Lower lobe of right lung (tissue), 2 donors: ENCODE measurements at regions not wholly inside any gene's neighbourhood (a gene's known extent, or its start where the extent isn't known, plus 50 kb on each side); places are given as distances from the start of the nearest gene placed in this dataset.

Source experiments
- ATAC-seq, 2 donors: fragments of 200-7000 bp; cut with Tn5 transposase; one replicate each; pipeline ENCODE4 v1.9.1; 2020 to 2022; ENCODE audit warnings: mild to moderate bottlenecking in 2 of 2, moderate library complexity in 2 of 2
- DNase-seq: peaks from one replicate; pipeline ENCODE4 v3.0.0-alpha.2; 2020
- H3K27ac ChIP-seq: fragments of 200-600 bp; one replicate; pipeline ENCODE4 v1.8.0; 2022
- H3K27me3 ChIP-seq: fragments of 200-600 bp; one replicate; pipeline ENCODE4 v1.8.0; 2022; ENCODE audit warnings: low read depth
- H3K36me3 ChIP-seq: fragments of 200-600 bp; one replicate; pipeline ENCODE4 v1.8.0; 2022; ENCODE audit warnings: mild to moderate bottlenecking
- H3K4me1 ChIP-seq: fragments of 200-600 bp; one replicate; pipeline ENCODE4 v1.8.0; 2022
- H3K4me3 ChIP-seq: fragments of 200-600 bp; one replicate; pipeline ENCODE4 v1.8.0; 2022; ENCODE audit warnings: mild to moderate bottlenecking
- H3K9me3 ChIP-seq: fragments of 200-600 bp; one replicate; pipeline ENCODE4 v1.8.0; 2022
- intact Hi-C: fragments of 100-400 bp; cut with DNase I; formaldehyde crosslinking; loops from one replicate; pipeline ENCODE4 v1.11.0; 2022
- TF ChIP-seq, protein P1 (sequence below): fragments of 200-600 bp; IDR thresholded peaks from one replicate; pipeline ENCODE4 v1.8.0; 2022; ENCODE audit warnings: antibody characterized with exemption, mild to moderate bottlenecking
- donor health status: DM: no; HTN: yes; CAD: no; lungs with severe emphysema.

DNA sequence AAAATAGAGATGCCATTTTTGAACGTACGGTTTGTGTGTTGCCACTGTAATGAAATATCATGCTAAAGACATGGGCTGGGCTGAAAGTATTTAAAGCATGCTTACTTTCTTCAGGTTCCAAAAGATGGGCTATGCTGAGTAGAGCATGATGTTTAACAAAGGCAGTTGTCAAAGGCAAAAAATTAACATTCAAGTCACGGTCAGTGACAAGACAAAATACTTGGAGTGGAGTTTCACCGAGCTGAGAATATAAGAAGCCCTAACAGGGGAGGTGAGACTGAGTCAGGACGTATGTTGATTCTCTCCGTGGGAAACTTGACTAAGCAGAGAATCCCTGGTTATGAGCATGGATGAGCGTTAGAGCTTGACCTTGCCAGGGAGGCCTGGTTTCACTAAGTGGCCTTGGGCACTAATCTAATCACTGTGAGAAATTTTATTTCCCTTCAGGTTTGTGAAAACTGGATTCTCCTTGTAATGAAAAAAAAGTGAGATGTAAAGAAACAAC is 218.2 kb upstream of the ADAMTS9 start:
- no peaks in the 10 kb centered on the region for H3K27me3 ChIP-seq
- no peak overlapping the region for H3K27ac ChIP-seq
- no peak for DNase-seq
- intact Hi-C loops: no loop called here
- ATAC-seq: no peak
- TF ChIP-seq, protein P1, sequence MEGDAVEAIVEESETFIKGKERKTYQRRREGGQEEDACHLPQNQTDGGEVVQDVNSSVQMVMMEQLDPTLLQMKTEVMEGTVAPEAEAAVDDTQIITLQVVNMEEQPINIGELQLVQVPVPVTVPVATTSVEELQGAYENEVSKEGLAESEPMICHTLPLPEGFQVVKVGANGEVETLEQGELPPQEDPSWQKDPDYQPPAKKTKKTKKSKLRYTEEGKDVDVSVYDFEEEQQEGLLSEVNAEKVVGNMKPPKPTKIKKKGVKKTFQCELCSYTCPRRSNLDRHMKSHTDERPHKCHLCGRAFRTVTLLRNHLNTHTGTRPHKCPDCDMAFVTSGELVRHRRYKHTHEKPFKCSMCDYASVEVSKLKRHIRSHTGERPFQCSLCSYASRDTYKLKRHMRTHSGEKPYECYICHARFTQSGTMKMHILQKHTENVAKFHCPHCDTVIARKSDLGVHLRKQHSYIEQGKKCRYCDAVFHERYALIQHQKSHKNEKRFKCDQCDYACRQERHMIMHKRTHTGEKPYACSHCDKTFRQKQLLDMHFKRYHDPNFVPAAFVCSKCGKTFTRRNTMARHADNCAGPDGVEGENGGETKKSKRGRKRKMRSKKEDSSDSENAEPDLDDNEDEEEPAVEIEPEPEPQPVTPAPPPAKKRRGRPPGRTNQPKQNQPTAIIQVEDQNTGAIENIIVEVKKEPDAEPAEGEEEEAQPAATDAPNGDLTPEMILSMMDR: no peak
- no peaks in the 10 kb centered on the region for H3K36me3 ChIP-seq
- H3K9me3 ChIP-seq: no peaks in the 10 kb centered on the region
- no peak overlapping the region for H3K4me3 ChIP-seq
- no peaks in the 10 kb centered on the region for H3K4me1 ChIP-seq

DNA sequence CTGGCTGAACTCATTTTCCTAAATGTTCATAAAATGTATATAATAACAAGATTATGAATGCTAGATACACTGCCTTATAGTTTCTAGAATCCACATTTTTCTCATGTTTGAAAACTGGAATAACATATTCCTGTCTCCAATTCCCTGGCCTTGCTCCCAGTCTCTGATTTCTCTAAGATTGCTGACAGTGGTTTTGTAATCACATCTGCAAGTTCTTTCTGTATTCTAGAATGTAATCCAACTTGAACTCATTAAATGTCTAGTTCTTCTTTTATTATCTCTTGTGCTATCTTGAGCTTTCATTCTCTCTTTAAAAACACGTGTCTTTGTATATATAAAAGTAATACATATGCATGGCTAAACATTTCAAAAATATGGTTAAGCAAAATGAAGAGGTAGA is 215.2 kb upstream of the ADAMTS9 start:
- TF ChIP-seq, protein P1: no peak
- no peak for DNase-seq

DNA sequence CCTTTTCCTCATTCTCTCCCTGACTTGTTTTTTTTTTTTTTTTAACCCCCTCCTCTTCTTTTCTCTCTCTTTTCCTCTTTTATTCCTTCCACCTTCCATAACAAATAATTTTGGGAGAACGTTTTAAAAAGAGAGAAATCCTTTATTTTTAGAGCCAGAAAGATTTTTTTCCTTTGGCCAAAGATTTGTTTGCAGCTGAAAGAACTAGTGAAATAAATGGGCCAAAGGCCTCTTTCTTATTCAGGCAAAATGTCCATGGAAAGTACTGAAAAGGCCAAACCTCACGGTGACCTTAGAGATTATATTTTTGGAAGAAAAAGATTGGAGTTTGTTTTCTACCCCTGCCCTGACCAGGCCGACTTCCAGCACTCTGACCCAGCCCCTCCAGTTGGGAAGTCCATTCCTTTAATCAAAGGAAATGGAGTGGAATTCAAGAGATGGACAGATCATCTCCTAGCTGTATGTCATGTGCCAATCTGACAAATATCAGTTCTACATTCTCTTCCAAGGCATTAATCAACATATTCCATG is 214.3 kb upstream of the ADAMTS9 start:
- Histone ChIP-seq H3K36me3 (no peaks in the 10 kb centered on the region), H3K4me3 (no peak overlapping the region), H3K27ac (no peak overlapping the region), H3K9me3 (no peaks in the 10 kb centered on the region), H3K27me3 (no peaks in the 10 kb centered on the region), H3K4me1 (no peaks in the 10 kb centered on the region)
- no peak for ATAC-seq
- TF ChIP-seq, protein P1: no peak
- no peak for DNase-seq
- intact Hi-C loops: no loop called here

More for the DNA sequence above, 215.2 kb upstream of the ADAMTS9 start:
- Histone ChIP-seq H3K4me1 (no peaks in the 10 kb centered on the region), H3K27ac (no peak overlapping the region), H3K4me3 (no peak overlapping the region), H3K27me3 (no peaks in the 10 kb centered on the region), H3K36me3 (no peaks in the 10 kb centered on the region), H3K9me3 (no peaks in the 10 kb centered on the region)
- intact Hi-C loops: no loop called here
- no peak for ATAC-seq

DNA sequence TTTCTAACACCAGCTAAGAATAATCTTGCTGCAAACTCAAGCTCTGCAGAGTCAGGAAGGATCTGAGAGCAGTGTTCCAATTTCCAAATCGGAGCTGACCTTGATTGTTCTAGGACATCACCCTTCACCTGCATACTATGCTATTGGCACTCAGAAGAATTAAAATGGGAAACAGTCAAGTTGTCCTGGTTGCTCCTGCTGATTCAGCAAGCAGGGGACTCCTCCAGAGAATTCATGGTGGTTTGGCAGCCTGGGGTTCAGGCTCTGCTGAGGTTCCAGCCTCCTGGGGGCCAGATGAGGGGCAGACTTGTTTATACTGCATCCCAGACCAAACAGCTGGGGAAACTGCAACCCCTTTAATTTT is 213.7 kb upstream of the ADAMTS9 start:
- TF ChIP-seq, protein P1: no peak
- H3K9me3 ChIP-seq: no peaks in the 10 kb centered on the region
- ATAC-seq (no peak), DNase-seq (no peak)
- H3K4me1 ChIP-seq: no peaks in the 10 kb centered on the region
- H3K27me3 ChIP-seq: no peaks in the 10 kb centered on the region
- H3K36me3 ChIP-seq: no peaks in the 10 kb centered on the region
- intact Hi-C loops: no loop called here
- H3K27ac ChIP-seq: no peak overlapping the region
- no peak overlapping the region for H3K4me3 ChIP-seq

DNA sequence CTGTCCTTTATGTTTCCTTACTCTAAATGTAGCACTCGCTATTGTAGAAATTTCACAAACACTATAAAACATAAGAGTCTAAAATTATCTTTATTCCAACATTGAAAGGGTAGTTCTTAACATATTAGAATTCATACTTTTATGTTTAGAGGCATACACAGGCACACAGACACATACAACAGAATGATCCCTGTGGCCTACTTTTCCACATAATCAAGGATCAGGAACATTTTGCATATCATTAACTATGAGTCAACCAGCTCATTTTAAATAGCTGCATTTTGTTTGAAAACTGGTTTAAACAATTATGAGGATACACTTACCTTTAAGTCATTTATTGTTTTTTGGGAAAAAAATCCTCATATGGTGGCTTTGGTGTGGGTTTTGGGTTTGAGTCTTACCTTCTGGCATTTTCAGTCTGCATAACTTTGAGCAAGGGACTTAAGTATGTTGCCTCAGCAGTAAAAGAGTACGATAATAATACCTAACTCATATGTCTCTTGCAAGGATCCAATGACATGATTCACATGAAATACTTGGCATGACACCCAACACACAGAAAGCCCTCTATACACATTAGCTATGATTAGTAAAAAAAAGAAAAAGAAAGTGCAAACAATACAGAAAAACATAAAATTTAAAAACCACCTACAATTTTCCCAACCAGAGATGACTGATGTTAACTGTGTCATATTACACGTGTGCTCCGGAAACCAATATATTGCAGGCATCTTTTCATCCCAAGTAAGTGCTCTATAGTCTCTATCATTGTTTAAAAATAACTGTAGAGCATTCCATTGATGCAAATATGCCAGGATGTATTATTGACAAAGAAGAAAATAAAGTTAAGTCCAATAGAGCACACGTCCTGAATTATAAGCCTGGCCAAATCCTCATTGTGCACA is 213.1 kb upstream of the ADAMTS9 start:
- Histone ChIP-seq H3K27ac (no peak overlapping the region), H3K4me3 (no peak overlapping the region), H3K36me3 (no peaks in the 10 kb centered on the region), H3K4me1 (no peaks in the 10 kb centered on the region), H3K9me3 (no peaks in the 10 kb centered on the region), H3K27me3 (no peaks in the 10 kb centered on the region)
- DNase-seq (no peak), ATAC-seq (no peak)
- intact Hi-C loops: no loop called here
- TF ChIP-seq, protein P1: no peak
